GM12891 (cell line): ENCODE measurements at regions not wholly inside any gene's neighbourhood (a gene's known extent, or its start where the extent isn't known, plus 50 kb on each side); places are given as distances from the start of the nearest gene placed in this dataset.

Experiments used
- PAX5 ChIP-seq: IDR thresholded peaks from 2 replicates; pipeline ENCODE4 v1.6.1; 2011; ENCODE audit warnings: low read length, moderate library complexity, mild to moderate bottlenecking; ENCODE audit not compliant: insufficient read depth, severe bottlenecking
- POLR2A ChIP-seq: IDR thresholded peaks from 2 replicates; pipeline ENCODE4 v1.6.1; 2011; ENCODE audit warnings: low read depth, low read length, control low read depth
- POLR2AphosphoS5 ChIP-seq: IDR thresholded peaks from 2 replicates; pipeline ENCODE4 v1.6.1; 2011; ENCODE audit warnings: low read depth, low read length, control low read depth
- POU2F2 ChIP-seq: IDR thresholded peaks from 2 replicates; pipeline ENCODE4 v1.6.1; 2011; ENCODE audit warnings: low read depth, mild to moderate bottlenecking, control low read depth, low read length, moderate library complexity
- SPI1 ChIP-seq: IDR thresholded peaks from 2 replicates; pipeline ENCODE4 v1.6.1; 2011; ENCODE audit warnings: low read depth, low read length, control low read depth
- TAF1 ChIP-seq: IDR thresholded peaks from 2 replicates; pipeline ENCODE4 v1.6.1; 2011; ENCODE audit warnings: low read depth, low read length, control low read depth

- TF ChIP-seq POLR2A (no peak), POLR2AphosphoS5 (no peak), PAX5 (no peak), TAF1 (no peak), SPI1 (no peak), POU2F2 (no peak)
These were observed 708.9 kb upstream of the NRSN1 start for GRCh38 chr6:23417133-23417532.
